Lower lobe of right lung (tissue), 2 donors: ENCODE measurements at regions not wholly inside any gene's neighbourhood (a gene's known extent, or its start where the extent isn't known, plus 50 kb on each side); places are given as distances from the start of the nearest gene placed in this dataset.

Experiments used
- ATAC-seq, 2 donors: fragments of 200-7000 bp; cut with Tn5 transposase; one replicate each; pipeline ENCODE4 v1.9.1; 2020 to 2022; ENCODE audit warnings: mild to moderate bottlenecking in 2 of 2, moderate library complexity in 2 of 2
- DNase-seq: peaks from one replicate; pipeline ENCODE4 v3.0.0-alpha.2; 2020
- H3K27ac ChIP-seq: fragments of 200-600 bp; one replicate; pipeline ENCODE4 v1.8.0; 2022
- H3K27me3 ChIP-seq: fragments of 200-600 bp; one replicate; pipeline ENCODE4 v1.8.0; 2022; ENCODE audit warnings: low read depth
- H3K36me3 ChIP-seq: fragments of 200-600 bp; one replicate; pipeline ENCODE4 v1.8.0; 2022; ENCODE audit warnings: mild to moderate bottlenecking
- H3K4me1 ChIP-seq: fragments of 200-600 bp; one replicate; pipeline ENCODE4 v1.8.0; 2022
- H3K4me3 ChIP-seq: fragments of 200-600 bp; one replicate; pipeline ENCODE4 v1.8.0; 2022; ENCODE audit warnings: mild to moderate bottlenecking
- H3K9me3 ChIP-seq: fragments of 200-600 bp; one replicate; pipeline ENCODE4 v1.8.0; 2022
- intact Hi-C: fragments of 100-400 bp; cut with DNase I; formaldehyde crosslinking; loops from one replicate; pipeline ENCODE4 v1.11.0; 2022
- TF ChIP-seq, protein P1 (sequence below): fragments of 200-600 bp; IDR thresholded peaks from one replicate; pipeline ENCODE4 v1.8.0; 2022; ENCODE audit warnings: antibody characterized with exemption, mild to moderate bottlenecking
- donor health status: DM: no; HTN: yes; CAD: no; lungs with severe emphysema.

DNA sequence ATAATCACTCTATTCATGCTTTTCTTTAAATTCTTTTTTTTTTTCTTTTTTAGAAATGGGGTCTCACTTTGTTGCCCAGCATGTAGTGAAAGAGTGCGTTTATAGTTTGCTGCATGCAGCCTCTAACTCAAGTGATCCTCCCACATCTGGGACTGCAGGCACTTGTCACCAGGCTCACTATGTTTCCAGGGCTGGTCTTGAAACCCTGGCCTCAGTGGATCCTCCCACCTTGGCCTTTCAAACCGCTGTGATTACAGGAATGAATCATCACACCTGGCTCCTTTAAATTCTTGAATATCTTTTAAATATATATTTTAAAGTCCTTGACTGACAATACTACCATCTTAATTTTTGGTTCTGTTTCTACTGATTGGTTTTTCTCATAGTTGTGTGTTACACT is 591.6 kb upstream of the KCND2 start:
- Histone ChIP-seq H3K27ac (no peak overlapping the region), H3K27me3 (no peaks in the 10 kb centered on the region), H3K36me3 (no peaks in the 10 kb centered on the region), H3K4me3 (no peak overlapping the region), H3K9me3 (no peaks in the 10 kb centered on the region), H3K4me1 (no peaks in the 10 kb centered on the region)
- intact Hi-C loops, result no loop called here
- TF ChIP-seq, protein P1, sequence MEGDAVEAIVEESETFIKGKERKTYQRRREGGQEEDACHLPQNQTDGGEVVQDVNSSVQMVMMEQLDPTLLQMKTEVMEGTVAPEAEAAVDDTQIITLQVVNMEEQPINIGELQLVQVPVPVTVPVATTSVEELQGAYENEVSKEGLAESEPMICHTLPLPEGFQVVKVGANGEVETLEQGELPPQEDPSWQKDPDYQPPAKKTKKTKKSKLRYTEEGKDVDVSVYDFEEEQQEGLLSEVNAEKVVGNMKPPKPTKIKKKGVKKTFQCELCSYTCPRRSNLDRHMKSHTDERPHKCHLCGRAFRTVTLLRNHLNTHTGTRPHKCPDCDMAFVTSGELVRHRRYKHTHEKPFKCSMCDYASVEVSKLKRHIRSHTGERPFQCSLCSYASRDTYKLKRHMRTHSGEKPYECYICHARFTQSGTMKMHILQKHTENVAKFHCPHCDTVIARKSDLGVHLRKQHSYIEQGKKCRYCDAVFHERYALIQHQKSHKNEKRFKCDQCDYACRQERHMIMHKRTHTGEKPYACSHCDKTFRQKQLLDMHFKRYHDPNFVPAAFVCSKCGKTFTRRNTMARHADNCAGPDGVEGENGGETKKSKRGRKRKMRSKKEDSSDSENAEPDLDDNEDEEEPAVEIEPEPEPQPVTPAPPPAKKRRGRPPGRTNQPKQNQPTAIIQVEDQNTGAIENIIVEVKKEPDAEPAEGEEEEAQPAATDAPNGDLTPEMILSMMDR, result no peak
- ATAC-seq, result no peak
- DNase-seq, result no peak

DNA sequence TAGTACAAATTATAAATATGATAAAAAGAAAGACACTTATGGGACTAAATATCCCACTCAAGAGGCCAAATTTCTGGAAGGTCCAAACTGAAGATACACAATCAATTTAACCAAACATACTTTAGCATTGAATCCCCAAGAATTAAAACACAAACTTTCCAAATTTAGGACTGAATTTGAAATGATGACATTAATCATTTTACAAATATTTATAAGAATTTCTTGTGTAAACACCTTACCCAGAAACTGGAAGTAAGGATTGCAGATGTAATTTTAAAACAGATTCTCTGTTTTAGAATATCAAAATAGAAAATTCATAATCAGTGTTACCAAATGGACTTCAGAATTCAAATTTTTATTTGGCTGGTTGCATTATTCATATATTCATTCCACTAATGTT is 588.2 kb upstream of the KCND2 start:
- intact Hi-C loops, result no loop called here

DNA sequence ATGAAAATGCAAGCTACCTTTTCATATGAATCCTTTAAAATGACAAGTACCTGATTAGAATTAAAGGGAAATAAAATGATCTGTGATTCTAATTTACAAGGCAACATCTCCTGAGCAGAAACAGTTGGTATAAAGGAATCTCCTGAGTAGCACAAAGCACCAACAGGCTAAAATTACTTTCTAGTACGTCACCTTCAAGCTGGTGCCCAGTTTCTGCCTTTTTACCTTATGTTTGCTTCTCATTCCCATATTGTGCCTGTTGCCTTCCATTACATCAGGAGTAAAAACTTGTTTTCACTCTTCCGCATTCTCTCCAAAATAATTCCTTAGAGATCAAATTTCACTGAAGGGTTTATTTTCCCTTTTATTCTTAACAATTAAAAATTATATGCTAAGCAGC is 587.1 kb upstream of the KCND2 start:
- Histone ChIP-seq H3K36me3 (no peaks in the 10 kb centered on the region), H3K9me3 (no peaks in the 10 kb centered on the region), H3K27ac (no peak overlapping the region), H3K4me1 (no peaks in the 10 kb centered on the region), H3K4me3 (no peak overlapping the region), H3K27me3 (no peaks in the 10 kb centered on the region)
- TF ChIP-seq, protein P1, result no peak
- ATAC-seq (no peak), DNase-seq (no peak)
- intact Hi-C loops, result no loop called here

More for the DNA sequence above, 588.2 kb upstream of the KCND2 start:
- no peak overlapping the region for H3K27ac ChIP-seq
- H3K4me1 ChIP-seq, result no peaks in the 10 kb centered on the region
- no peaks in the 10 kb centered on the region for H3K27me3 ChIP-seq
- TF ChIP-seq, protein P1, result no peak
- no peak overlapping the region for H3K4me3 ChIP-seq
- DNase-seq (no peak), ATAC-seq (no peak)
- no peaks in the 10 kb centered on the region for H3K36me3 ChIP-seq
- no peaks in the 10 kb centered on the region for H3K9me3 ChIP-seq

DNA sequence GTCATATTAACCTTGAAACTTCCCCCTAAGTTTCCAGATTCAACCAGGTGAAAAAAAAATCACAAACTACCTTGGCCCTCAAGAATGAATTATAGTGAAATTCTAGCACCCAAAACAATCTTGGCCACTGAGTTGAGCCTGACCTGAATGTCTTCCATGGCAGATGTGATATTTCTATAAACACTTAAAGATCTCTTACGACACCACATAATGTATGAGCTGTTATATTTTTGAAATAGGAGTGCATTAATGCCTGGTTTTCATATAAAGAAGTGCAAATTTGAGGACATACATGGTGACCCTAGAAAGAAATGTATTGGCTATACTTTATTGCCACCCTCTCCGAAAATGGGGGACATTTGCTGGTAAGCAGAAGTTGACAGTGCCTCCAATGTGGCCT is 584.1 kb upstream of the KCND2 start:
- intact Hi-C loops, result no loop called here
- TF ChIP-seq, protein P1, result no peak
- Histone ChIP-seq H3K9me3 (no peaks in the 10 kb centered on the region), H3K27ac (no peak overlapping the region), H3K4me1 (no peaks in the 10 kb centered on the region), H3K27me3 (no peaks in the 10 kb centered on the region), H3K4me3 (no peak overlapping the region), H3K36me3 (no peaks in the 10 kb centered on the region)
- no peak for ATAC-seq
- DNase-seq, result no peak

DNA sequence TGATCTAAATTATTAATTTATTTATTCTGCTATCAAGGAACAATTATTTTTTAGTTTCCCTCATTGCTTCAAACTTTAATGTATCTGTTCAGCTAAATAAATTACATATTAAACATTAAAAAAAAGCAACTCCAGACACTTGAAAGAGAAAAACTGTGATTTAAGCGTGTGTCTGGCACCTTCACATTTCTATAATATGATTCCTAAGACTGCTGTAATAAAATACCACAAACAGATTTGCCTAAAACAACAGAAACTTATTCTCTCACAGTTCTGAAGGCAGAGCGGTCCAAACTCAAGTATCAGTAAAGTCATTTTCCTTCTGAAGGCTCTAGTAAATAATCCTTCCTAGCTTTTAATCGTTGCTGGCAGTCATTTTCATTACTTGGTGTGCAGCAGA is 580.4 kb upstream of the KCND2 start:
- no peaks in the 10 kb centered on the region for H3K27me3 ChIP-seq
- no peak for DNase-seq
- no peak overlapping the region for H3K4me3 ChIP-seq
- H3K9me3 ChIP-seq, result no peaks in the 10 kb centered on the region
- H3K4me1 ChIP-seq, result no peaks in the 10 kb centered on the region
- no peak overlapping the region for H3K27ac ChIP-seq
- TF ChIP-seq, protein P1, result no peak
- intact Hi-C loops, result no loop called here
- ATAC-seq, result no peak
- no peaks in the 10 kb centered on the region for H3K36me3 ChIP-seq

DNA sequence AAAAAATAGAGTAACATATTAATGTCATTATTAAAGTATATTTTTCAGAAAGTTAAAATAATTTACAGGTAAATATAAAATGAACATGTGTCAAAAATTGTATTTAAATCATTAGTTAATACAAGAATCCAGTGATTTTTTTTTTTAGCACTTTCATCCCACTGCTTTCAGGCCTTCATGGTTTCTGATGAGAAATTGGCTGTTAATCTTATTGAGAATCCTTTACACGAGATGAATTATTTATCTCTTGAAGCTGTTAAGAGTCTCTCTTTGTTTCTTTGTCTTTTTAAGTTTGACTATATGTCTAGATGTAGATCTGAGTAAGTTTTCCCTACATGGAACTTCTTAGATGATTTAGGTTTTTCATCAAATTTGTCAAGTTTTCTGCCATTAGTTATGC is 578.5 kb upstream of the KCND2 start:
- TF ChIP-seq, protein P1, result no peak

More for the DNA sequence above, 578.5 kb upstream of the KCND2 start:
- DNase-seq (no peak), ATAC-seq (no peak)
- intact Hi-C loops, result no loop called here
- Histone ChIP-seq H3K9me3 (no peaks in the 10 kb centered on the region), H3K4me1 (no peaks in the 10 kb centered on the region), H3K4me3 (no peak overlapping the region), H3K36me3 (no peaks in the 10 kb centered on the region), H3K27me3 (no peaks in the 10 kb centered on the region), H3K27ac (no peak overlapping the region)
